Activated CD4-positive, alpha-beta T cell treated with anti-CD3 and anti-CD28 coated beads, Interleukin-2, amount 50 U/mL, for 16 hours (primary cell): ENCODE measurements at regions not wholly inside any gene's neighbourhood (a gene's known extent, or its start where the extent isn't known, plus 50 kb on each side); places are given as distances from the start of the nearest gene placed in this dataset.

Experiments
- DNase-seq: peaks from one replicate; pipeline ENCODE4 v3.0.0-alpha.2; 2020

DNA sequence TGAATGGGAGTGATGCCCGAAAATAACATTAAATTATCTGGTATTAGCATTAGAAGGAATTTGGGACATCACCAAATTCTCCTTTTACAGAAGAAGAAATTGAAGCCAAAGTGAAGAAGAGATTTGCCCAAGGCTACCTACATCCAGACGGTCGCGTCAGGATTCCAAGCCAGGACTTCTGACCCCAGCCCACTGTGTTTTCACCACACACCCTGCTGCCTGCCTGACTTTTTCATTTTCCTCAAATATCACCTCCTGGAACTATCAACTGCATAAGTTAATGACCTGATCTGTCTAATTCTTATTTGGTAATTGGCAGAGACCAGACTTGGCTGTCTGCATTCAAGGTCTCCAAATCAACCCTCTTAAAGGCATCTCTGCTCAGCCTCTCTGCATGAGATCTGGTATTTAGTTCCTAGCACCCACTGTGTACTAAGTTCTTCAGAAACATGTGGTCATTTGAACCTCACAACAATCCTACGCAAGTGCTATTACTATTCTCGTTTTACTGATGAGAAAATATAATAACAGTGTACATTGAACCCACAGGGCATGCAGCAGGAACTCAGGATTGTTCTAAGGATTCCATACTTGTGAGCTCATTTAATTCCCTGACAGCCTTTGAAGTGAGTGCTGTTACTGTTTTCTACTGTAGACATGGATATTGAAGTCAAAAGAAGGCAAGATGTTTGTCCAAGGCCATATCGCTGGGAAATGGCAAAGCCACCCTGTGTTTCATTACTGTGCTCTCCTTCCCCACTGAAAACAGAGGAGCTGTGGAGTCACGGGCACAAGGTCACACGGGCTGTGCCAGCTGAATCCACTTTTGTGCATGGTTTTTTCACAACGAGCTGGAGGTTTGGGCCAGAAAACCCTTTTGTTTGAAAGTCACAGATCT is 195.2 kb upstream of the C1QTNF7 start:
- no peak for DNase-seq

DNA sequence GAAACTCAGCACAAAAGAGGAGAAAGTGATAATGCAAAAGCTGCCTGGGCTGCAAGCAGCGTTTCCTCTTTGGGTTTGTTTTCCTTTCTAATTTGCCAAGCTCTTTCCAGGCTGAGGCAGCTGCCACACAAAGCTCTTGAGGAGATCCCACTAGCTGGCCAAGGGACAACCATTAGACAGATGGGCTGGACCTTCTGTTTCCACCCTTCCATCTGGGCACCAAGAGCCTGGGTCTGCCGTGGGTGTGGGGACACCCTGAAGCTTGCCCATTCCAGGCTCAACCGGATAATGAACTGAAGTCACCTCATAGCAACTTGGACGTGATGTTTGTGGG is 194.6 kb upstream of the C1QTNF7 start:
- DNase-seq = no peak

DNA sequence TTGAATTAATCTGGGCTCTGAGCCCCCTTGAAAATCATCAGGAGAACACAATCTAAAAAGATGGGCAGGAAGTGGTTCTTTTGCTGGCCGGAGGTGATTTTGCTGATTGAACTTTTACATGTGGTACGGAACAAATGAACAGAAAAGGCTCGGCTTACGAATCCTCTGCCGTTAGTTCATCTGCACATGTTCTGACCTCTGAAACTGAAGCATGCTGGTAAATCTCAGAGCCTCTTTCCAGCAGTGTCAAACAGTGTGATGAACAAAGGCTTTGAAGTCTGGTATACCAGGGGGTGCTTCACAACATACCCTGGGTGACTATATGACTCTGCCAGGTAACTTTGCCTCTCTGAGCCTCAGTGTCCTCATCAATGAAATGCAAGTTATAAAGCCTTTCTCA is 194.2 kb upstream of the C1QTNF7 start:
- DNase-seq = peak; percentile 37

DNA sequence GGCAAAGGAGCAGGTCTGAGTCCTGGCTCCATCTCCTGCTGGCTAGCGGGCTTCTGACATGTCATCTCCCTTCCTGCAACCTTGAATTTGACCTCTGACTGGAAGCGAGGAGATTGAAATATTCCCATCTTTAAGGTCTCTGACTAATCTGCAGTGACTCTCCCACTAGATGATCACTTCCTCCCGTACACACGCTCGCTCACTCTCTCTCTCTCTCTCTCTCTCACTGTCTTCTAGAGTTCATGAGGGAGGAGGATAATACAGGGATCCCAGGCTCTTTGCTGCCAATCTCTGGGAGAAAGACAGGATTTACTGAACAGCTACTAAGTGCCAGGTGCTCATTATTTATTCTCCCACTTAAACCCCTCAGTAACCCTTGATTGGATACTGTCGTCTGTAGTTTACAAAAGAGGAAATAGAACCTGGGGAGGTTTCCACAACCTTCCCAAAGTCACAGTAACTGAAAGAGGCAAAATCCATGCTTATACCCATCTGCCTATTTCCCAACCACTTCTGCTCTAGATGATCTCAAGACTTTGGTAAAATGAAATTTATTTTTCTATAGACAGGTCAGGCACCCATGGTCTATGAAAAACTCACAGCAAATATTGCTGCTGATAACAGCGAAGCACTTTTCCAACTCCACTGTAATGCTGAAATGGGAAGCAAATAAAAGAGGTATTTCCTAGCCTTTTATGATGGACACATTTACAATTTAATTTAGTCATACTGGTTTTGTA is 193.5 kb upstream of the C1QTNF7 start:
- no peak for DNase-seq

DNA sequence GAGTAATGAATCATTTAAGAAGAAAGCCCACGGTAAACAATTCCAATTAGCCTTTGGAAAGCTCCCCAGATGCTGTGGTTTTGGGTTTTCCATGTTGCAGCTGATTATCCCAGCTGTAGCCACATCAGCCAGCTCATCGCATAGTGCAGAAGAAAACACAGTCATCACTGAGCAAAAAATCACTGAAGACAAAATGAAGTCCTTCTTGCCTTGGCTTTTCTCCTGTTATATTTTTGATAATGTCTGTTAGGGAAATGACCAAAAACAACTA is 193.0 kb upstream of the C1QTNF7 start:
- DNase-seq = no peak

DNA sequence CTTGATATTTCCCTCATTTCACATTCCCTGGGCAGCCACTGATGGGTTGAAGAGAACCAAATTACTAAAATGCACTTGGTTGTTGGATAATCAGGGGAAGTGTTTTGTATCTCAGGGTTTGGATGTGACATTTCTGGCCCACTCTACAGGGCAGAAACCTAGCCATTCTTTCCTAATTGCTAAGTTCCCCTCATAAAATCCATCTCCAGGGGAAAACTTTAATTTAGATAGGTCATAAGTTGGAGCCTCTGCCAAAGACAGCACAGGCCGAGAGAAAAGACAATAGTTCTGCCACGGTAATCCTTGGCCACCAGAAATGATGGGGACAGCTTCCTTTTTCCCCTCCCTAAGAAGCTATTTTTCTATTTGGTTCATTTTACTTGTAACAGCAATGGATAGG is 192.7 kb upstream of the C1QTNF7 start:
- DNase-seq = no peak

DNA sequence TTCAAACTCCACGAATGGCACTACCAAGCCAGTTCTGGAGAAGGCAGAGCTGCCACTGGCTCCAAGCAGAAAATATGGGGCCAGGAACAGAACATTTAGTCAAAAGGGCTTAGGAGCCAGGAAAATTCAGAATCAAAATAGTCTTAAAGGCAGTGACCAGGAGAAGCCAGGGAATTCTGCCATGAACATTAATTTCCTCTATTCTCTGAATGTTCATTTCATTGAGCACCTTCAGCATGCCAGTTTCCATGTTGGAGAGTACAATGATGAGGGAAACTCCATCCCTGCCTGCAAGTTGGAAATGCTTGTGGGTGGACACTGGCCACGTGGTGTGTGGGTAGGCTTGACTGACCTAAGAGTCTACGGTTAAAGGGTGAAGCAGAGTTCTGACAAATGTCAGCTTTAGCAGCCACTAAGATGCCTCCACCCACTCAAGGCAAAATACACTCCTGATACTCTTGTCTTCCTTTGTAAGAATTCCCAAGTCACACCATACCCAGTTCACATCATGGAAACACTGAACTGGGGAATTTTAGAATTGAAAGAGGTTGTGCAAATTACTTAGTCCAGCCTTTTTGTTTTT is 190.1 kb upstream of the C1QTNF7 start:
- no peak for DNase-seq

DNA sequence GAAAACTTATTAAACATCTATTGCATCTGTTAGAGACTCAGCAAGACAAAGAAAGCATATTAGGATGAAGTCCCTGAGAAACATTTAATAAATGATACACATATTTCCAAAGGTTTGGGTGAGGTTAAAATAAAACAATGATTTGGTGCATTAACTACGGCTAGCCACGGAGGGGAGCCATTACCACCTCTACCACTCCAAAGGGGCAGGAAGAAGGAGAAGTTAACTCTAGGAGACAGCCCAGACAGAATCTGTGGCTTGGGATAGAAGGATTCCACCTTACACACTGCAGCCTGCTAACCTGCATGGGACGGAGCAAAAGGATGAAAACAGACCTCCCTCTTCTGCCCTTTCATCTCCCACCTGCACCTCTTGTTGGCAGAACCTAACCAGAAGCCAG is 189.1 kb upstream of the C1QTNF7 start:
- peak; percentile 28 for DNase-seq

DNA sequence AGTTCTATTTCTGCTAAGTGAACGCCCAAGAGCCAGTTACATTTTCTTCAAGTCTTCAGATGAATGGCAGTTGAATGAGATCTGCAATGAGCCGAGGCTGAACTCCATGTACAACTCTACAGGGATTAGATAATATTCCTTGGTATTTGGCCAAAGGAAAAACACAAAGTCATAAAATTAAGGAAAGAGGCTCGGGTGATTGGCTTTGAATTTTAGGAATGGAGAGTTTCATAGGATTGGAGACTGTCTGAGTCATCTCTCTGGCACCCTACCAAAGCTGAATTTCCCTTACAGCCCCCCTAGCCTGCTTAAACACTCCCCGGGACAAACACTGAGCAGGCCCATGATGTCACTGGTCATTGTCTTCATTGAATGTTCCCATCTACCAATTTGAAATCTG is 188.0 kb upstream of the C1QTNF7 start:
- DNase-seq = no peak

DNA sequence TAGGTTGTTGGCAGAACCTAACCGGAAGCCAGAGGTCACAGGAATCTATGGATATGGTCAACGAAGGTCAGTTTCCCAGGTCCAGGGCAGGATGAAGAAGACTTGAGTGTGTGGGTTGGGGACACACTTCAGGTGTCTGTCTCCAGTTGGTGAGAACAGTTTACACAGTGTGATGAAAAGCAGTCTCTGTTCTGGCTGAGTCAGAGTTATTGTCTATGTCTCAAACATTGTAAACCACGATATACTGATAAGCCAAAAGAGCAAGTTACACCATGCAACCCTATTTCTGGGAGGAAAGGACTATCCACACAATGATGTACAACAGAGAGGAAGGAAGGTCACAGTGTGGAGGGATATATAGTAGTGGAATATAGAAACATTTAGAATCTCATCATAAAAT is 187.1 kb upstream of the C1QTNF7 start:
- DNase-seq = no peak

DNA sequence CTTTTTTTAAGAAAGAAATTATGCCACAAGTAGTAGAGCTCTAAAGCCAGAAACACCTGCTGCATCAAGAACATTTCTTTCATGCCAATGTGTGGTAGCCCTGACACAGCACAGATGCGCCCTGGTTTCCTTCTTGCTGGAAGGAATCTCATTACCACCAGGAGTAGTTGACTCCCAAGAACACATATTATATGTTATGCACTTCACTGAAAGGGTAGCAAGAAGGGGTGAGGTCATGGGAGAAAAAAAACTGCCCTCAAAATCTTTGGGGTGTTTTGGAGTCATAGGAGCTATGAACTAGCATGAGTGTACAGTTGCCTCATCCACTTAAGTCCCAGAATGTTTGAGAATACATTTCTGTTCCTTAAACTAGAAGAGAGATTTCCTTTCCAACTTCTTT is 185.8 kb upstream of the C1QTNF7 start:
- no peak for DNase-seq

DNA sequence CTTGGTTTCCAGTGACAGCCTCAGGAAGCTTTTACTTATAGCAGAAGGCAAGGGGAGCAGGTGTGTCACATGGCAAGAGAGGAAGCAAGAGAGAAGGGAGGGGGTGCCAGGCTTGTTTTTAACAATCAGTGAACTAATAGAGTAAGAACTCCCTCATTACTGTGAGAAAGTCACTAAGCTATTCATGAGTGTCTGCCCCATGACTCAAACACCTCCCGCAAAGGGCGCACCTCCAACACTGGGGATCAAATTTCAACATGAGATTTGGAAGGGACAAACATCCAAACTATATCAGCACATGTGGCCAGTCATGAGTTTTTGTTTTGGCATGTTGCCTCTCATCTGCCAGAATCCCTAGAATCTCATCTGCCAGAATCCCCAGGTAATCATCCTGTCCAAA is 183.5 kb upstream of the C1QTNF7 start:
- no peak for DNase-seq

DNA sequence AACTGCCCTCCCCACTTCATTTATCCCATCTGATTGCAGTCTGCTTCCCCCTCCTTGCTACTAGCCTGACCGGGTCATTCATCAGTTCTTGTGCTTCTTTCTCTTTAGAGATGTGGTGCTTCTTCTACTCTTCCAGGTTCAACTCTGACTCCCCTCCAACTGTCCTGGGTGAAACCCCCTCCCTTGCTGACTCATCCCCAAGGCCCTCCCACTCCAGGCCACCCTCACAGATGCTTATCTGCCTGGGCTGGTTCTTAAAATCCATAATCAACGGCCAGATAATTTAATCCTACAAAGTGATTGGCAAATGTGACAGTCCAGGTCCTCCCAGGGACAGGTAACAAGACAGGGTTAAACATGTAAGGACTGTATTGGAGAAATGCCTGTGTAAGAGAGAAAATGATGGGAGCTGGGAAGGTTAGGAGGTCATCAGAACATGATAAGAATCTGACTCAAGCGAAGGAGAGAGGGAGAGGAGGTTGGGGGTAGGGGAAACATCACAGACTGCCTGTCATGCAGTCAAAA is 182.8 kb upstream of the C1QTNF7 start:
- DNase-seq = no peak

DNA sequence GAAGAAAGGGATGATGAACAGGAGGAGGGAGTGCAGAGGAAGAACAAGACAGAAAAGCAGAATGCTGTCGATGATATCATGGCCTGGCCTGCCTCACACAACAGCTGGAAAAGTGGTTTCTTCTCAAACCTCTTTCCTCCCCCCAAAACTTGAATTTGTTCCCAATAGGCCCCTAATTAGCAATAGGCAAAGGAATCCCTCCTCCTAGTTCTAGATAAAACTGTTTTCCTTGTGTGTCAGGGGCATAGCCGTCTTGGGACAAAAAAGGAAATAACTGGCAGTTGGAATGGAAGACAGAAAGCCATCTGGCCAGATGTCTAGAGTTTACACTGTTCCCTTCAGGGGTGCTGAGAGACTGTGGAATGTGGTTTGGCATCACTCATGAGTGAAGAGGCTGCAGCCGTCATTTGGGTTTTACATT is 177.8 kb upstream of the C1QTNF7 start:
- no peak for DNase-seq

DNA sequence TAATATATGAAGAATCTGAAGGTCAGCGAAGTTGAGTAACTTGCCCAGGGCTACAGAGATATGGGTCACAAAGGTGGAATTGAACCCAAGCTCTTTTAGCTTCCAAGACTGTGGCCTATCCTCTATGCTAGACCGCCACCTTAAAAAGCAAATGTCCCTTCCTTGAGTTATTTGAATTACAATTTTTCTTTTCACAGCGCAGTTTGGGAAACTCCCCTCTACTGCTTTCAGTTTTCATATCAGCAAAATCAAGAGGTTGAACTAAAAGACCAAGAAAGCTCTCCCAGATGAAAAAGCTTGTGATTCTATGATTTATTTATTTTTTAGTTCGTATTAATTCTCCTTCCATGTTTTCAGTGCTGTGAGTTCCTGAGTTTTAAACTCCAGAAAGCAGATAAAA is 174.5 kb upstream of the C1QTNF7 start:
- DNase-seq = no peak

DNA sequence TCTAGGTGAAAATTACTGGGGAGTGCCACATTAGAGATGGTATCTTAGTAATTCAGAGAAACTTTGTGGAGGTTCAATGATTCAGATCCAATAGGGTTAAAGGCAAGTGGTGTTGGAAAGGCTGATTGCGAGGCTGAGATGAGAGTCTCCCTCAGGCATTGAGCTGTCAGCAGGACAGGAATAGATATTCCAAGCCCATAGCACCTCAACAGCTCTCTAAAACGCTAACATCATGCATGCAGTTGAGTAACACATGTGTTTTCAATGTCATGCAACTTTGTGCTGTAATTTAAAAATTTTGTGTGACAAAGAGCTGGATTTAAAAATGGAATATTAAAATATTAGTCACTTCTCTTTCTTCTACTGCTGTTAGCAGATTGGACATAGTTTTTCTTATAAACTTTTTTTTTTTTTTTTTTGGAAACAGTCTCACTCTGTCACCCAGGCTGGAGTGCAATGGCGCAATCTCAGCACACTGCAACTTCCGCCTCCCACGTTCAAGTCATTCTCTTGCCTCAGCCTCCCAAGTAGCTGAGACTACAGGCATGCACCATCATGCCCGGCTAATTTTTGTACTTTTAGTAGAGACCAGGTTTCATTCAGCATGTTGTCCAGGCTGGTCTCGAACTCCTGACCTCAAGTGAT is 173.5 kb upstream of the C1QTNF7 start:
- no peak for DNase-seq

DNA sequence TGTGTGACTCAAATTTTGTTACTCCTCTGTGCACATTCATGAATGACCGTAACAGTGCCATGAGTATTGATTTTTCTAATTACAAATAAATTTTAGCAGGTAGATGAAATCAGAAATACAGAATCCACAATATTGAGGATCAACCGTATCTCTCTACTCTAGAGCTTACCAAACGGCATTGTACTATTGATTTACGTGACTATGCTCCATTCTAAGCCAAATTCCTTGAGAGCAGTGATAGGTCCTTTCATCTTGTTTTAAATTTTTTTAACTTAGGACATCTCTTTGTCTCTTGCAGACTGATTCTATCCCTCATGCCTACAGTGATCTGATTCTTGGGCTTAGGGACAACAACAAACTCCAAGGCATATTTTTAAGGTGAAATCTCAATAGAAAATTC is 172.3 kb upstream of the C1QTNF7 start:
- no peak for DNase-seq

DNA sequence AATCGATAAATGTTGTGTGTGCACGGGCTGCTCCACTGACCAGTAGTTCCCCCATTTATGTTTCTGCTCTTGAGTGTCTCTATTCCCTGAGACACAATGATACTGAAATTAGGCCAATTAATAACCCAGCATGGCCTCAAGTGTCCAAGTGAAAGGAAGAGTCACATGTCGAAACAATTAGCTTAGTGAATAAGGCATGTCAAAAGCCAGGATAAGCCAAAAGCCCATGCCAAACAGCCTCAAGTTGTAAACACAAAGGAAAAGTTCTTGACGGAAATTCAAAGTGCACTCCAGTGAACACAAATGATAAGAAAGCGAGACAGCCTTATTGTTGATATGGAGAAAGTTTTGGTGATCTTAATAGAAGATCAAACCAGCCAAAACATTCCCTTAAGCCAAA is 167.1 kb upstream of the C1QTNF7 start:
- DNase-seq = no peak

DNA sequence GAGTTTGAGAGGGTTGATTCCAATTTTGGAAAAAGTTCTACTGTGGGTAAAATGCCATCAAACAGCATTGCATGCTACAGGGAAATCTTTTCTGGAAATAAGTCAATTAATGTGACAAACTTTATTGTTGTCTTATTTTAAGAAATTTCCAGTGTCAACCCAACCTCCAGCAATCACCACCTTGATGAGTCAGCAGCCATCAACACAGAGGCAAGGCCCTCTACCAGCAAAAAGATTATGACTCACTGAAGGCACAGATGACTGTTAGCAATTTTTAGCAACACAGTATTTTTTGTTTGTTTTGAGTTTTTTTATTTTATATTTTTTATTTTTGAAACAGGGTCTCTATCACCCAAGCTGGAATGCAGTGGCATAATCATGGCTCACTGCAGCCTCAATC is 165.4 kb upstream of the C1QTNF7 start:
- peak; percentile 38 for DNase-seq

DNA sequence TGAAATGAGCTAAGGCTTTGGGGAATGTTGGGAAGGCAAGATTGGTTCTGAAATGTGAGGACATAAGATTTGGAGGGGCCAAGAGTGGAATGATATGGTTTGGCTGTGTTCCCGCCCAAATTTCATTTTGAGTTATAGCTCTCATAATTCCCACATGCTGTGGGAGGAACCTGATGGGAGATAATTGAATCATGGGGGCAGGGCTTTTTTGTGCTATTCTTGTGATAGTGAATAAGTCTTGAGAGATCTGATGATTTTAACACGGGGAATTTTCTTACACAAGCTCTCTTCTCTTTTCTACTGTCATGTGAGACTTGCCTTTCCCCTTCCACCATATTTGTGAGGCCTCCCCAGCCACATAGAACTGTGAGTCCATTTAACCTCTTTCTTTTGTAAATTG is 157.6 kb upstream of the C1QTNF7 start:
- no peak for DNase-seq

DNA sequence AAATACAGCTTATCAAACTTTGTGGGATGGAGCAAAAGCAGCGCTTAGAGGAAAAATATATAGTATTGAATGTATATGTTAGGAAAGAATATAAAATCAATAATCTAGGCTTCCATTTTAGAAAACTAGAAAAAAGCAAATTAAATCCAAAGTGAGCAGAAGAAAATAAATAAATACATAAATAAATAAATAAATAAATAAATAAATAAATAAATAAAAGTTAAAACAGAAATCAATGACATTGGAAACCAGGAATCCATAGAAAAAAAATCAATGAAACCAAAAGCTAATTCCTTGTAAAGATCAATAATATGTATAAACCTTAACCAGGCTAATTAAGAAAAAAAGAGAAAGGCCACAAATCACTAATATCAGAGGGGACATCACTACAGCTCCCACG is 141.8 kb upstream of the C1QTNF7 start:
- no peak for DNase-seq

DNA sequence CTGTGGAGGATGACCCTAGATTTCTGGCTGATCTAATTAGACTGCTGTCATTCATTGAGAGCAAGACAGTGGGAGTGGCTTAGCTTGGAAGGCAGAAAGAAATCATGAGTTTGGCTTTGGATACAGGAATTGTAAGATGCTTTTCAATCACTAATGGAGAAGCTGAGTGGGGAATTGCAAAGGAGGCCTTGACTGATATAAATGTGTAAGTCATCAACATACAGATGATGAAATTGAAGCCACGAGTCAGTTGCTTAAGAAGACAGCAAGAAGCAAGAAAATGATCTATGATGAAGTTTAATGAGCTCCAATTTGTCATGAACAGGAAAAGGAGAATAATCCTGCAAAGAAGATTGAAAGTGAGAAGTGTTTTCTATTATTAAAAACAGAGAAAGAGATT is 136.7 kb upstream of the C1QTNF7 start:
- no peak for DNase-seq

DNA sequence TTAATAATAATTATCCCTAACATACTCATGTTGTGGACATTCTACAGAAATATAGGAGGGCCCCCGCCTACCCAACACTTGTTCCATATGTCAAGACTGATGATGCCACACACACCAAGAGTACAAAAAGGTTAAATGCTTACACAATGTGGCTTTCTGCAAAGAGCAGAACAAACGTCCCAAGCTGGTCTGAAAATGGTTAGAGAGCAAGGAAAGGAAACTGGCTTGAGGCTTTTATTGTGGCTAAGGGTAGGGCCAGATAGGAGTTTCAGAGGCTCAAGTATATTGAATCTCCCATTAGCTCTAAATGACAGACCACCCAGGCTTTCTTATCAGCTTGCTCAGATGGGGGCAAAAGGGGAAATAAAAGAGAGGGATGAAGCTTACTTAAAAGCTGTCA is 134.1 kb upstream of the C1QTNF7 start:
- DNase-seq = no peak

DNA sequence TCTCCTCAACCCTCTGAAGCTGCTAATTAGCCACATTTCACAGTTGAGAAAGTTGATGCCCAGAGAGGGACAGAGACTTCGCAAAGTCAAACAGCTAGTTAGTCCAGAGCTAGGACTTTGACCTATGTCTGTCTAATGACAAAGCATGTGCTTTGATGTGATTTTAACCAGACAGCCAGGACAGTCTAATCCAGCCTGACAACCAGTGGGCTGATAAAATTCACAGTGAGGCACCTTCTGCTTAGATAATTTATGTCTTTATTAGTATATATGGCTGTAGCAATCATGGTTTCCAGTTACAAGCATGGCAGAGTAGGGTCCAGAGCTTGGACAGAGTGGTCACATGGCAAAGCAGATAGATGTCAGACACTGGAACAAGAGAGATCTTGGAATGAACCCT is 133.6 kb upstream of the C1QTNF7 start:
- no peak for DNase-seq
